GM12874 (cell line): ENCODE measurements at regions not wholly inside any gene's neighbourhood (a gene's known extent, or its start where the extent isn't known, plus 50 kb on each side); places are given as distances from the start of the nearest gene placed in this dataset.
A peak's percentile ranks its signal among the peaks of the same experiment; 100 is the strongest.

Source experiments
- TF ChIP-seq, protein P1 (sequence below): IDR thresholded peaks from 2 replicates; pipeline ENCODE4 v1.5.1; 2011; ENCODE audit warnings: low read depth, mild to moderate bottlenecking, control low read depth, low read length, moderate library complexity; ENCODE audit not compliant: insufficient read depth

DNA sequence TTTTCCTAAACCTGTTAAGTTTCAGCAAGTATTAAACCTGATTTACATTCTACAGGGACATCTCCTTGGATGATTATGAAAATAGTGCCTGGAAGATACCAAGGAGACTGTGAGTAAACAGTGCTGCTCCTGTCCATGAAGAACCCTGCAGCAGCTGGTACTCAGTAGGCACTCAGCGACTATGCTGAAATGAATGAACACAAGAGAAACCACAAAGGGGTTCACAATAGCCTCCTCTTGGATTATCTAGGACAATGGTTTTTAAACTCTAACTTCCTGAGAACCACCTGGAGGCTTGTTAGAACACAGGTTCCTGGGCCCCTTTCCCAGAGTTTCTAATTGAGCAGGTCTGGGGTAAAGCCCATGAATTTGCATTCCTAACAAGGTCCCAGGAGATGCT lies 488.4 kb upstream of the UBE2E2 start:
- TF ChIP-seq, protein P1, sequence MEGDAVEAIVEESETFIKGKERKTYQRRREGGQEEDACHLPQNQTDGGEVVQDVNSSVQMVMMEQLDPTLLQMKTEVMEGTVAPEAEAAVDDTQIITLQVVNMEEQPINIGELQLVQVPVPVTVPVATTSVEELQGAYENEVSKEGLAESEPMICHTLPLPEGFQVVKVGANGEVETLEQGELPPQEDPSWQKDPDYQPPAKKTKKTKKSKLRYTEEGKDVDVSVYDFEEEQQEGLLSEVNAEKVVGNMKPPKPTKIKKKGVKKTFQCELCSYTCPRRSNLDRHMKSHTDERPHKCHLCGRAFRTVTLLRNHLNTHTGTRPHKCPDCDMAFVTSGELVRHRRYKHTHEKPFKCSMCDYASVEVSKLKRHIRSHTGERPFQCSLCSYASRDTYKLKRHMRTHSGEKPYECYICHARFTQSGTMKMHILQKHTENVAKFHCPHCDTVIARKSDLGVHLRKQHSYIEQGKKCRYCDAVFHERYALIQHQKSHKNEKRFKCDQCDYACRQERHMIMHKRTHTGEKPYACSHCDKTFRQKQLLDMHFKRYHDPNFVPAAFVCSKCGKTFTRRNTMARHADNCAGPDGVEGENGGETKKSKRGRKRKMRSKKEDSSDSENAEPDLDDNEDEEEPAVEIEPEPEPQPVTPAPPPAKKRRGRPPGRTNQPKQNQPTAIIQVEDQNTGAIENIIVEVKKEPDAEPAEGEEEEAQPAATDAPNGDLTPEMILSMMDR, result no peak

DNA sequence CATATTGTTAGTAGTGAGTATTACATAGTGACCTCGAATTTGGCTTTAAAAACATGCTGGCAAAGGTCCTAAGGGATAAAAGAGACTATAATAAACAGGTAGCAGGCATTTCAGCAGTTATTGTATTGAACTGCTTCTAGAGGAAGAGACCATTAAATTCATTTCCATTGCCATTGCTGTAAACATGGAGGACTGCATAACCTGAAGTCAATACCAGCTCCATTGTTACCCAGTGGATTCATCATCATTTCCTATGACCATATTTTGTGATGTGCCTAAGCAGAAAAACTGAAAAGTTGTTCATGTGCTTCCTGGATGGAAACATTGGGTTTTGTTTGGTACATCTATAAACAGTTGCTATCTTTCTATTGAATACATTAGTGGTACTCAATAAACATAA lies 482.5 kb upstream of the UBE2E2 start:
- TF ChIP-seq, protein P1, result no peak

DNA sequence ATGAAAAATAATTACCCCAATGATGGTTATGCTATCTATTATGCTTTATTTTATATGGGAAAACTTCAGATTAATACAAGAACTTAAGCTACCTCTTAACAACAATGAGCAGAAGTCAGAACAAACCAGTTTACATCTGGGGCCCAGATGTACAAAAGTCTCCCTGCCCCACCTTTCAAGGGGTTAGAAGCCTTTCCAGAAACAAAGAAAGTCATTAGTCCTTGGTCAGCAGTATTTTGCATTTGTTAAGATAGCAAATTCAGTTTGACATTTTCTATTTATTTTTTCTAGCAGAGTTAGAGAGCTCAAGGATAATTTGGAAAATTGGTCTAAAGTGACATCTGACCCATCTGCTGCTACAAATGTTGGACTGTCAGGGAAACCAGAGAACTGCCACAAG lies 478.7 kb upstream of the UBE2E2 start:
- TF ChIP-seq, protein P1, result no peak

DNA sequence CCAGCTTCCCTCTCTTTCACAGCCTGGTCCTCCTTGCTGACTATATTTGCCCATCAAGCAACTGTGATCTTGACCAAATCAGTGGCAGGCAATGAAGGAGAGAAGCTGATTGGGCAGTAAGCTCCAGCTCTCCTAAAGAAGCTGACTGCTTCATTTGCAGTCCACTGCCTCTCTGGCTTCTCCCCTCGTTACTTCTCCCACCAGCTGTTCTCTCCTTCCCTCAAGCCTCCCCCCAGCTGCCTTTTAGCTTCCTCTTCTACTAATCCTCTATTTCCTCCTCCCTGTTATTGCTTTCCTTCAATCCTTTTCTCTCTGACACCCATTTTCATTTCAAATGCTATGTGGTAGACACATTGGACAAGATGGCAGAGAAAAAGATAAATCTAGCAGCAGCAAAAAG lies 474.7 kb upstream of the UBE2E2 start:
- TF ChIP-seq, protein P1, result no peak

DNA sequence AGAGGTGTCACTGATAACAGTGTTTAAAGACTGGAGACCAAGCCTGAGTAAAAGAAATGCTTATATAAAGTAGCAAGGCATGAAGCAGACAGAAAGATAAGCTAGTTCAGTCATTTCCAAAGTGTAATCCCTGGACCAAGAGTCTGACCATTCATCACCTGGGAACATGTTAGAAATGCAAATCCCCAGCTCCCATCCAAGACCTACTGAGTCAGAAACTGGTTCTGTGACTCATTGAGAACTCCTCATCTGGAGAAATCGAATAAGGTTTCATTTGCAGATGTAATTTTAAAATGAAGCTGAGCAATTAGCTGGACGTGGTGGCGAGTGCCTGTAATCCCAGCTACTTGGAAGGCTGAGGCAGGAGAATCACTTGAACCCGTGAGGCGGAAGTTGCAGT lies 473.9 kb upstream of the UBE2E2 start:
- TF ChIP-seq, protein P1, result no peak

DNA sequence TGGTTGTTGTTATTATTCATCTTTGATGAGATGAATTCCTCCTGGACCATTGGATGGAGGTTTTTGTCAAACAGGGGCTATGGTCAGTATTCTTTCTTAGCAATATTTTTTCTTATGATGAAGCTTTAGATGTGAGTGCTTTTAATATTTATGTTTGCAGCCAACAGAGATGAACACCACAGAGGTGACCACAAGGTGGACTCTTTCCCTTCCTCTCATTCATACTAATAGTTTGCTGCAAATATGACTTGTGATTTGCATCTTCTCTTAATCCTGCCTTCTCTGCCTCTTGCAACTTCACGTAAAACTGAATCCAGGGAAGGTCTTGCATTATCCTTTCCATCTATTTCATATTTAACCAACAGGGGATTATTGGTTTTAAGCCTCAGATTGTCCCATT lies 473.1 kb upstream of the UBE2E2 start:
- TF ChIP-seq, protein P1, result peak; percentile 20; the same call in 1 of the 2 replicates

DNA sequence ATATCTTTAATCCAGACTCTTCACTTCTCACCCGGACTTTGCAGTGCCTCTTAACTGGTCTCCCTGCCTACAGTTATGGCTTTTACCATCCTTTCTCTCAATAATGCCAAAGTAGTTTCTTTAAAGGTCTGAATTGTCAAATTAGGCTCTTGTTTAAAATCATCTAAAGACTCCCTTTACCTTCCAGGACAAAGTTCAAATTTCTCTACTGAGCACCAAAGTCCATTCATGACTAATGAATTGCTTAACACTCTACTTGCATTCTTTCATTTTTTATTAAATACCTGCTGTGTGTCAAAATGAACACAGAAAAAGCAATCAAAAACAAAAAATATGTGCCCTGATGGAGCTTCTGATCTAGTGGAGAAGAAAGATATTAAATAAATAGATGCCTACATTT lies 472.4 kb upstream of the UBE2E2 start:
- TF ChIP-seq, protein P1, result no peak

DNA sequence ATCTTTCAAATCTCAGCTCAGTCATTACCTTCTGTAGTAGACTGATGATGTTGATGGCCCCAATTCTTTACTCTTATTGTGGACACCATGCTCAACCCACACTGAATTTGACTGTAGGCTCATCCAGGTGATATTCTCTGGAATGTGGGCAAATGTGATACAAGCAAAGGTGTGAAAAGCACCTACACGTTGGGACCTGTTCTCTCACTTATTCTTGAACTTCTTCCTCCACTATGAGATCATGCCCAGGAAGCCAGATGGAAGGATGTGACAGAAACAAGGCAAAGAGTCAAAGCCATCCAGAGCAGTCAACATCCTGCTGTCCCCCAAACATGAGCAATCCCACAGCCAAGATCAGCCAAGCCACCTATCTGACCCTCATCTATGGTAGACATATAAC lies 471.2 kb upstream of the UBE2E2 start:
- TF ChIP-seq, protein P1, result no peak
